ENCODE measurements at regions not wholly inside any gene's neighbourhood (a gene's known extent, or its start where the extent isn't known, plus 50 kb on each side); places are given as distances from the start of the nearest gene placed in this dataset.

DNA sequence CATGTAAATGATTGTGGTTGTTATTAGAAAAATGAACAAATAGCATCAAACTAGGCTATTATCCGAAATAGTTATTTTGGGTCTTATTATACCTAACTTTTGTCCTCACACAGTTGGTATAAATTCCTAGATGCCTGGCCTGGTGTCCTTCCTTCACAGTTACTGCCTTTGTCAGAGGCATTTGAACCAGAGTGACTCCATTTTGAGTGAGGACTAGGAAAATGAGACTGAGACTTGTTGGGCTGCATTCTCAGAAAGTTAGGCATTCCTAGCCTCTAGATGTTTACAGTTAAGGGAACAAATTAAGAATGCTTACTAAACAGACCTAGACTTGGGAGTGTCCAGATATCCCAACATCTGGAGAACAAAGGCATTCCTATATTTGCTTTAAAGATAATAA lies 283.5 kb upstream of the C9orf72 start:
- in situ Hi-C loops (cut with MboI; ENCODE audit: low sequenced_read_pairs): no loop called here

DNA sequence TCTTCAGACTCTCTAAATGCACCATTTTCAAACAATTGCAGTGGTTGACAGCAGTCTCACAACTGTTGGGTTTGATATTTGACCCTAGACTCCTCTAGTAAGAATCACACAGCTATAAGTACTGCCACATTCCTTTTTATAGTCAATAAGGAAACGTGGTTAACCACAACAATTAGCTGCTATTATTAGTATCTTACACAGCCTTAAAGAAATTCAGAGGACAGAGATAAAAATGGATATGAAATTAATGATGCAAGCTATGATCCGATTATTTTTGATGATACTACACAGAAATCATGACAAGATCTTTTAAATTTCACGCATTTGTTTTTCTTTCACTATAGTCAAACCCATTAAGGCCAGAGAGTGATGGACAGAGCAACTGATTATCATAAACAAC lies 288.6 kb upstream of the C9orf72 start:
- in situ Hi-C loops (cut with MboI; ENCODE audit: low sequenced_read_pairs): no loop called here

DNA sequence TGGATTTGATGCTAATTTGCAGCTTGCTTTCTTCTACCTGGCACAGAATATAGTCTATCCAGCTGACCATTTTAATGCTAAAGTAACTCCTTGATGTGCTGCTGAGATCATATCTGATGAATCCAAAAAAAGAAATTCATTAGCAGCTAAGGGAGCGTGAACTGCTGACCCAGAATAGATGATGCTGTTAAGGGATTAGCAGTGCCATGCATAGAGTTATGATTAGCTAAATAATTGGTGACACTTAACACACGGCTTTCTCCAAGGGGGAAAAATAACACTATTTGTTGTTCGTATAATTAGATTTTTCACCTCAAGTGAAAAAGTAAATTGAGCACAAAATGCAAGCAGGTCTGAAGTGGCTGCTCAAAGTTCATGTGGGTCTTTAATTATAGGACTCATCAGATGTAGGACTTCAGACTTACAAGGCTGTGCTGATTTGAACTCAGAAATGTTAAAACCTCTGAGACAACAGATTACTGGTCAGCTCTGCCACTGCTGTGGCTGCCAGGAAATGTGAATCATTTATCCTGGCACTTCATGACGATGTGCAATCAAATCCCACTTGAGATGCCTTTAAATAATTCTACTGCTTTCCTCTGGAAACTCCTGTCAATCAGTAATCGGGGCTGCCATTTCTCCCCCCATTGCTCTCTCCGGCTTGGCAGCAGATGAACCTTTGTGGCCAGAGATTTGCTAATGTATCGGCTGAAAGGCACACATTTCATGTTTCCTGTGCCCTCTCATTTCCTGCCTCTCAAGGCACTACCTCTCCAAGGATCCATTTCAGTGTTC lies 291.6 kb upstream of the C9orf72 start:
- in situ Hi-C loops (cut with MboI; ENCODE audit: low sequenced_read_pairs): no loop called here

DNA sequence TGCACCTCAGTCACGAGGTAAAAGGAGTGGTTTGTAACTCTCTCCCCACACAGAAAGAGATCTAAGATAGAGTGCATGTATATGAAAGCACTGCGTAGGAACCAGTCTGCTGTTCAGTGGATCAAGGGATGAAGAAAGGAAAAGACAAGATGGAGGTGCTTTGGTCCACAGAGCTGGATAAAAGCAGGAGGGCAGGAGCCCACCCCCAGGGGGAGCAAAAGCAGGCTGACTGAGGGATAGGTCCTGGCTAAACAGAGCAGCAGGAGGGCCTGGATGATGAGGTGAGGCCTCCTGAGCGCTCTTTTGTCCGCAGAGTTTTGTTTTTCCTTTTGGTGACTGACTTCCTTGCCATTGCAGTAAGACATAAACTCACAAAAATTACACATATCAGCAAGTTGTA lies 293.5 kb upstream of the C9orf72 start:
- in situ Hi-C loops (cut with MboI; ENCODE audit: low sequenced_read_pairs): no loop called here

DNA sequence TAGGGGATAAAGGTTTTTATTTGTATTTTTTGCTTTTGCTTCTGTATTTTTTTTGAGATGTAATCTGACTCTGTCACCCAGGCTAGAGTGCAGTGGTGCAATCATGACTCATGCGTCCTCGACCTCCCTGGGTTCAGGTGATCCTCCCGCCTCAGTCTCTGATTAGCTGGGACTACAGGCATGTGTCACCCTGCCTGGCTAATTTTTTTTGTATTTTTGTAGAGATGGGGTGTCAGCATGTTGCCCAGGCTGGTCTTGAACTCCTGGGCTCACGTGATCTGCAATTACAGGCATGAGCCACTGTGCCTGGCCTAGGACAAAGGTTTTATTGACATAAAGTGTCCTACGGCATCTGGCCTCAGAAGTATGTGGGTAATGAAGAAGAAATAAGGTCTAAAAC lies 297.1 kb upstream of the C9orf72 start:
- in situ Hi-C loops (cut with MboI; ENCODE audit: low sequenced_read_pairs): no loop called here

DNA sequence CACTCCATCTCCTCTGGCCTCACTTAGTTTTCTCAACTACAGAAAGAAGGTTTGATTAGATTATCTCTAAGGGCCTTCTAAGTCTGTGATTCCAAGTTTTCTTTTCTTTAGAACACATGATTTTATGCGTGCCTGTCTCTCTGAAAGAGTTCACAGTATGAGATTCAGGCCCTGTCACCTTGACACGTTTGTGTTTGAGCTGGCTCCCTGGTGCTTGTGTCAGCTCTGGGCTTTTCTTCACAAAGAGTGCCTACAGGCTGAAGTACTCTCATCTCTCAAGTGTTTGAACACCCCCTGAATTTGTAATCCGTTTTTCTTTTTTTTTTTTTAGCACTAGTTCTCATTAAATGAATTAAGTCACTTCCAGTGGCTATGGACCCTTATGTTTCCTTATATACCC lies 306.9 kb upstream of the C9orf72 start:
- in situ Hi-C loops (cut with MboI; ENCODE audit: low sequenced_read_pairs): no loop called here

DNA sequence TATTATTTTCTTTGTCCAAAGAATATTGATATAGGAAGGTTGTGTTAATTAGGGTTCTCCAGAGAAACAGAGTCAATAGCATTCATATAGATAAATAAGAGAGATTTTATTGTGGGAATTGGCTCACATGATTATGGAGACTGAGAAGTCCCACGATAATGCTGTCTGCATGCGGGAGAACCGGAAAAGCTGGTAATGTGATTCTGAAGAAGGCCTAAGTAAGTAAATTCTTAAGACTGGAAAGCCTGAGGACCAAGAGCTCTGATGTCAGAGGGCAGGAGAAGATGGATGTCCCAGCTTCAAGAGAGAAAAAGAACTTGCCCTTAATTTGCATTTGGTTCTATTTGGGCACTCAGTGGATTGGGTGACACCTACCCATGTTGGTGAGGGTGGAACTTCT lies 307.4 kb upstream of the C9orf72 start:
- in situ Hi-C loops (cut with MboI; ENCODE audit: low sequenced_read_pairs): no loop called here

DNA sequence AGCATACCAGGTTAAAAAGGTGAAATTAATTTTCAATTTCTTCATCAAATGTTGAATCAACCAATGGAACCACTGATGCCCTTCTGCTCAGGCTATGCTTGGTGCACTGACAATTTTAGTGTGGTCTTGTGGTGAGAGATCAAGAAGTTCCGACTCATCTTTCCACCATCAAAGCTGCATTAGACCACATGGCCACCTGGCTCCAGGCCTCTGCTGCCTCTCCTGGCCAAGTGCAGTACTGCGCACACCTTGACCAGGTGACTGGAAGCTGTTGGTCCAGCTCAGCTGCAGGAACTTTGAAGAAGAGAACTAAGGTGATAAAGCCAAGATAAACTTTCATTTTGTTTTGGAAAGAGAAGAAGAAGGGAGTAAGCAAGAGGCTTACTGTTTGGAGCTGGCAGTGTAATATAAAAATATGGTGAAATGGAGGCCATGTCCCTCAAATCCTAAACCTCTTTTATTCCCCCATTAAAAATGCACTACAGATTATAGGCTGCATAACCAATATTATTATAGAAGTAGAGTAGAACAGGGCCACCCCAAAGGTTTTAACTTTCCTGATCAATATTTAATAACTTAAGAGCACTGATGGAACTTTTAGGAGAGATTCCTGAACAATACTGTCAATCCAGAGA lies 315.5 kb upstream of the C9orf72 start:
- in situ Hi-C loops (cut with MboI; ENCODE audit: low sequenced_read_pairs): no loop called here

DNA sequence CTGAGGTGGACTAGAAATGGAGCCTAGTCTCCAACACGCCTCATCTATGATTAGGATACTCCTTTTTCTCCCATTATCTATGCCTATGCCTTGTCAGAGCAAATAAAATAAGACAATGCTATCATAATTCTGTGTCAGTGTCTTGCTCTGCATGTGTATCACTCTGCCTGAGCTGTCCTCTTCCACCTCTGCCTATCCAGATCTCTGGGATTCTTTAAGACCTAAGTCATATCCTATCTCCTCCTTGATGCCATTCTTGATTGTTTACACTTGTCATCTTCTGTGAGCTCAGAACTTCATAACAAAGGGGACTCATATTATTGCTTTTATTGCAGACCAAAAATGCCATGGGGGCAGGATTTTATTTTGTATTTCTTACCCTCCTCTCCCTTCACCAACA lies 351.2 kb upstream of the C9orf72 start:
- in situ Hi-C loops (cut with MboI; ENCODE audit: low sequenced_read_pairs): no loop called here

DNA sequence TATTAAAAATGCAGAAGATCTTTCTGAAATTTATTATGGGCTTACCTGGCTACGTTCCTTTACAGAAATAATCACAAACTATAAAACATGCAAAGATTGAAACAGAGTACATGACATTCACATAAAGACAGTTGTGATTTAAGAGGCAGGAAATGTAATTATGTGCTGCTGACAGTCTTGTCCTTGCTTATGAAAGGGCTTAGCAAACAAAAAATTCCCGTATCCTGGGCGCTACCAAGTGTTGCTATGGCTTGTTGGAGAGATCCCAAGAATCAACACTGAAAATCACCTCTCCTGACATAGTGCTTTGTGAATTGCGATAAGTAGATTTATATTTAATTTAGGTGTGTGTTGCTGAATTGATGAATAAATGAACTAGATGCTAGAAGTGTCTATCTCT lies 352.5 kb upstream of the C9orf72 start:
- in situ Hi-C loops (cut with MboI; ENCODE audit: low sequenced_read_pairs): no loop called here

DNA sequence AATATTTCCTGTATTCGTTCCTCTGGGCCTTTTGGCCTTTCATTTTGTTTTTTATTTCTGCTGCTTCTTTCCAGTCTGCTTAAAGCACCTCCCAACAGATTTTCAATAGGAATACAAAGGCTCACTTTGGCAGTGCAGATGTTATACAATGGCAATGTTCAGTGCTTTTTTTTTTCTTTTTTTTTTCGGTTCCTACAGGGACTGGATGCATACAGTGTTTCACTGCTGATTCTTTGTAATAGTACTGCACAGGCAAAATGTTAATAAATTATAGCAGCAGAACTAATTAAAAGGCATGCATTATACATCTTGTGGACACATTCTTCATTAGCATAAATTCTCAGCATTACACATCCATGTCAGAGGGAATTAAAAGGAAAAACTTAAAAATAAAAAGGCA lies 356.6 kb upstream of the C9orf72 start:
- in situ Hi-C loops (cut with MboI; ENCODE audit: low sequenced_read_pairs): no loop called here

DNA sequence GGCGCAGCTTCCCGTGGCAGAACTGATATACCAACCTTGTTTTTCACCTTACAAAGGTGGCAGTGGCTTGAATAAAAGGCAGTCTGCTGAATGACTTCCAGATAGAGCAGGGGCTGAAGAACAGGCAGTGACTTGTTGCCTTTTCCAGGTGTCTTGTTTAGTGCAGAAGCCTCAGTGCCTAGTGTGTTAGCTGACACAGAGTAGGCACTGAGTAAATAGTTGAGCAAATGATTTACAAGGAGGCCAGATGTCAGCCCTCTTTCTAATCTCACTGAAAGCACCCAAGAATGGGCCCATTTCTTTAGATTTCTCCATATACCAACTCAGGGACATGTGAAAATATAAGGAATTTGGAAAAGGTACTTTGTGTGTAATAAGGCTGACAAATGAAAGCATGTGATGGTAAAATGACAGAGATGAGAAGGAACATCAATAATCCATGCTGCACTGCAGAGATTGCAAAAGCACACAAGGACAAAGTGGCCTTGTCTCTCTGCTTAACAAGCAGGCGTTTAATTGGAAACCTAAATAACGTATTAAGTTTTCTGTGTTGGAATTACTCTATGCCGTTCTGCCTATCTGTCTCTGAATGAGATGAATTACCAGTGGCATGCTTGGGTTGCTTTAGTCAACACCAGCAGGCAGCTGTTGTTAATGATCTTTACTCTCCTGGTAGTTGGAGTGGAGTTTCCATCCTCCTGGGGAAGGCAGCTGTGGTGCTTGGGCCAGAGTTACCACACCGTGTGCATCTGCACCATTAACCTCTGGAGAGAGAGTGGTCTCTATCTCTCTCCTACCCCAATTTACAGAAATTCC lies 360.1 kb upstream of the C9orf72 start:
- in situ Hi-C loops (cut with MboI; ENCODE audit: low sequenced_read_pairs): no loop called here

DNA sequence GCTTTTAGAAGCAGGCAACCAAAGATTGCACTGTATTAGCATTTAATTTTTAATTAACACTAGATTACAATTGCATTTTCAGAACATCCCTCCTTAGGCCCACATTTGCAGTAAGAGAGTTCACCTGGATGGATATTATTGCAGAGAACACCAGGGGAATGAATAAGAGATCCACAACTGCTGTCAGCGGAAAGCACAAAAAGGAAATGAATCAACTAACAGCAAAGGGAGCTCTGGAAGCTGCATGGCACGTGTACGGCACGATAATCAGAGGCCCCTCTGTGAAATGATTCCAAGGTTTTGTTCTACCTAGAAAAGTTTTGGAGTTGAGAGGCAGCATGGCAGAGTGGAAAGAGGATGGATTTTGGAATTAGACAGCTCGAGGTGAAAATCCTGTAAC lies 361.2 kb upstream of the C9orf72 start:
- in situ Hi-C loops (cut with MboI; ENCODE audit: low sequenced_read_pairs): no loop called here

DNA sequence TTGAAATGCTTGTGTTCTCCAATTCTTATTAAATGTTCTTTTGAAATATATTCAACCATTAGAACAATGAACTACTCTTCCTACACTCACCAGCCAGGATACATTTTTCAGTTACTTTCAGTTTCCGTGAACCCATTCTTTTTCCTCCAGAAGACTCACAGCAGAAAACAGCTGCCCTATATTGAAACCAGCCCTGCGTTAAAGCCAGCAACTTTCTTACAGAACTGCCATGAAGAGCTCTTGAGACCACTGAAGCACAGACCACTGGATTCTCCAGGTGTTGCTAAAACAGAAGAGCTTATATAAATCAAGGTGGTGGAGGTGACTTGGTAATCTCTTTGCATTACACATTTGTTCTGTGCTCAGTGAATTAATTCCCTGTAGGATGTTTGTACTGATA lies 365.9 kb upstream of the C9orf72 start:
- in situ Hi-C loops (cut with MboI; ENCODE audit: low sequenced_read_pairs): no loop called here

DNA sequence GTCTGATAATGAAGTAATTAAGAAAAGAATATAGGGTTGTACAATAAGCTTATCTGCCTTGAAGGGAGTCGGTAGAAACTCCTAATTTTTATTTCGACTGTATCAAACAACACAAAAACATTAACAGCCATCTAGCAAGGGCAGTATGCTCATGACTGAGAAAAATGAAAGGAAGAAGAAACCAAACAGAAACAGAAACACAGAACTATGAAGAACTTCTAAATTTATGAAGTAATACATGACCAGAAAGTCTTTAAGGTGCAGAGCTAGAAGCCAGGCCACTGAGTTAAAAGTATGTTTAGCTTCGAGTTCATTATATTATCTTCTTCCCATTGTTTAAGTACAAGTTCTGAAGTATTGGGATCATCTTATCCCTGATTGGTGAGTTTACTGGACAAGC lies 367.3 kb upstream of the C9orf72 start:
- in situ Hi-C loops (cut with MboI; ENCODE audit: low sequenced_read_pairs): no loop called here

DNA sequence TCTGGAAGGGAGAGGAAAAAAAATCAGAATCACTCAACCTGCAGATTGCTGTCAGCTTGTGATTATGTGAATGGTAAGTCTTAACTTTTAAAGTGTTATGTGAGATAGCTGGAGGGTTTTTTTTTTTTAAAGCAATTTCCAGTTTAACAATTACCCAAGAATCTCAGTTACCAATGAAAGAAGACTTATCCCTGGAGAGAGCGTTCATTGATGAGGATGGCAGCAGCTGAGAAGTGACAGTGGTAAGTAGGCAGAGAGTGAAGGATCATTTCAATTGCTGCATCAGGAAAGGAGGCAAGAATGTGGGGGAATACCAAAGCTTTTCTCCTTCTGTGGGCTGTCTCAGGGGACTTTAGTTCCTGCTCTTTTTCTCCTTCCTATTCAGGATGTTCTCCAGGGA lies 370.2 kb upstream of the C9orf72 start:
- in situ Hi-C loops (cut with MboI; ENCODE audit: low sequenced_read_pairs): no loop called here

DNA sequence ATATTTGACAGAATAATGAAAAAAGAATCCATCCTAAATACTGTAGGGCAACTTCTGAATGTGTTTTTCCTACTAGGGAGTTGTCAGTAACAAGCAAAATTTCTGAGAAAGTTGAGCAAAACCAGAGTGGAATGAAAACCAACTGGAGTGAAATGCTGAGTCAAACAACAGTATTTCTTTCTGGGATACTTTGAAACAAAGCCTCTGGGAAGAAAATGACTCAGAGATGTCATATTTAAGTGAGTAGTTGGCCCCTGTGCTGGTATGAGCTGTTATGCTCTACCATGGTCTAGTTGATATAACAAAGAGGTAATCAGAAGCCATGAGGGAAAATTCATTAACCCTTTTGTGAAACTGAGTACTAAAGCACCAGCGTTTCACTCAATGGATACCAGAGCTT lies 372.1 kb upstream of the C9orf72 start:
- in situ Hi-C loops (cut with MboI; ENCODE audit: low sequenced_read_pairs): no loop called here

DNA sequence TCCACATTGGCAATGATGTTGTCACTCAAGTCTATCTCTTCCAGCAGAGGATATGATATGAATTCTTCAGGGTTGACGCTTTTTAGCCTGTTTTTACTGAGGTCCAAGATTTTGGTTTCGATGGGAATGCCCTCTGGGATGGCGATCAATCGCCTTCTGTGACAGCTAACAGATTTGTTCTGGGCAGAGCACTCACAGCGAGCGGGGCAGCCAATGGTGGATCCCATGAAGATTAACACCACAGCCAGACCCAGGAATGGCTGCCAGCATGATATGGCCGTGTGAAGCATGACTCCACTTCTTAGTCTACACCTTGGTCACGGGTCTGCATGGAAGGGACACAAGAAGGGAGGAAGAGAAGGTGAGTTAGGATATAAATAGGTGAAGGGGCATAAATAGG lies 377.1 kb upstream of the C9orf72 start:
- in situ Hi-C loops (cut with MboI; ENCODE audit: low sequenced_read_pairs): no loop called here

DNA sequence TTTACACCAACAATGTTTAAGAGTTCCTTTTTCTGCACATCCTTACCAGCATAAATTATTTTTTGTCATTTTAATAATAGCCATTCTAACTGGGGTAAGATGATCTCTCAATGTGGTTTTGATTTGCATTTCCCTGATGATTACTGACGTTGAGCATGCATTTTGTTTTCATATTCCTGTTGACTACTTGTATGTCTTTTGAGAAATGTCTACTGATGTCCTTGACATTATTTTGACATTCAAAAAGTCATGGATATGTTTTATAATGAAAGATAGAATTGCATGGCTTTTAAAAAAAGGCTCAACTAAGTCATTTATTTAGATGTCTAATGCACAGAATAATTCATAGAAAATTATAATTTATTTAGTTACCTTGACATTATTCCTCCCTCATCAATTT lies 381.6 kb upstream of the C9orf72 start:
- in situ Hi-C loops (cut with MboI; ENCODE audit: low sequenced_read_pairs): no loop called here

DNA sequence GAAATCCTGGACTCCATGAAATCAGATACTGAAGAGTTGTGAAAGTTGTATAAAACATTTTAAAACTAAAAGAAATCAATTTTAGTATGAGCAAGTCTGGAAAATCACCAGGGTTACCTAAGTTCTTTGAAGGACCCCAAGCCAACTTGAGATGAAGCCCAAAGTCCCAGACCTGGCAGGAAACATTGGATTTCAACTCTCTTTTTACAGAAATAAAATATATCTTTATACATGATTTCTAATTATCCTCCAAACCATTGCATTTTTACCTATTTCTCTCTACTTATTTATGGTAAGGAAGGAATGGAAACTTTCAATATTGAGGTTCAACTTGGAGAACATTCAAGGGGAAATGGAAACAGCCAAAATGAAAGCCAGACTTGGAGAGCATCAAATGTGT lies 390.6 kb upstream of the C9orf72 start:
- in situ Hi-C loops (cut with MboI; ENCODE audit: low sequenced_read_pairs): no loop called here

DNA sequence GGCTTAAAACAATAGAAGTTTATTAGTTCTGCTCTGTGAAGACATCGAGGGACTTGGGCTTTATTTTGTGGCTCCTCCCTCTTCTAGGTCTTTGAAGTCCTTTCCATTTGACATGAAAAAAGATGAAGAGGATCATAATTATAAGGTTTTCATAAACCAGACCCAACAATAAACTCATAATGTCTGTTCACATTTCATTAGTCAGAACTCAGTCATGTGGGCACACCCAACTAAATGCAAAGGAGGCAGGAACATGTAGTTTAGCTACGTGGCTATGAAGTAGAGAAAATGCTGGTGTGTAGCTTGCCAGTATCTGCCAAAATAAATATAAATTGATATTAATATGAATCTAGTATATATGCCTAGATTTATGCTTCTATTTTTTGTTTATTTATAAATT lies 393.9 kb upstream of the C9orf72 start:
- in situ Hi-C loops (cut with MboI; ENCODE audit: low sequenced_read_pairs): no loop called here

DNA sequence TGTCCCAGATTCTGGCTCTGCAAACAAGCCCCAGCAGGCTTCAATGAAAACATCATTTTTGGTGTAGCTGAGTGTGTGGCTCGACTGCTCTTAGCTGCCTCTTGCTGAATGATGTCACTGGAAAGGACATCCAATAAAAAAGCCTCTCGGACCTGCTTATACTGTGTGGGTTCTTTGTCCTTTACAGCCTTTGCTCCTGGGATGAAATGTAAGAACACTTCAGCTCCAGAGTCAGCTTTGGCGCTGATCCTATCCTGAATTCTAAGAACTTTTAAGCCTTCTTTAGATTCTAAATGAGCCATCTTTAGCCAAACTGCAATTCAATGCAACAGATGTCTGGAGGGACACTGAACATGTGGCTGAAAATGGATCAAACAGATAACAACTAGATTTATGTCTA lies 404.6 kb upstream of the C9orf72 start:
- in situ Hi-C loops (cut with MboI; ENCODE audit: low sequenced_read_pairs): no loop called here

Data from HL-60/S4 (cell line).